H9 (cell line): ENCODE measurements at regions not wholly inside any gene's neighbourhood (a gene's known extent, or its start where the extent isn't known, plus 50 kb on each side); places are given as distances from the start of the nearest gene placed in this dataset.

Experiments used
- DNase-seq: peaks from one replicate; pipeline ENCODE4 v3.0.0-alpha.2; 2017
- H2AFZ ChIP-seq: one replicate; pipeline ENCODE4 v1.6.1; 2013; ENCODE audit warnings: mild to moderate bottlenecking, low read length, control low read depth, moderate library complexity
- H2AK5ac ChIP-seq: 2 replicates; pipeline ENCODE4 v1.6.1; 2013; ENCODE audit warnings: low read length, control low read depth, mixed read lengths; ENCODE audit not compliant: insufficient read length
- H2BK120ac ChIP-seq: one replicate; pipeline ENCODE4 v1.6.1; 2013; ENCODE audit warnings: low read depth, mild to moderate bottlenecking, low read length, control low read depth, inconsistent platforms; ENCODE audit not compliant: poor library complexity, severe bottlenecking
- H2BK12ac ChIP-seq: 2 replicates; pipeline ENCODE4 v1.6.1; 2013; ENCODE audit warnings: low read length, control low read depth, mixed read lengths, low read depth; ENCODE audit not compliant: insufficient read length
- H2BK15ac ChIP-seq: 2 replicates; pipeline ENCODE4 v1.6.1; 2013; ENCODE audit warnings: low read depth, low read length, control low read depth
- H2BK20ac ChIP-seq: one replicate; pipeline ENCODE4 v1.6.1; 2013; ENCODE audit warnings: low read depth, mild to moderate bottlenecking, low read length, control low read depth, inconsistent platforms; ENCODE audit not compliant: poor library complexity, severe bottlenecking
- H2BK5ac ChIP-seq: 2 replicates; pipeline ENCODE4 v1.6.1; 2013; ENCODE audit warnings: low read length, control low read depth, mixed read lengths; ENCODE audit not compliant: insufficient read length
- H3K14ac ChIP-seq: 2 replicates; pipeline ENCODE4 v1.6.1; 2013; ENCODE audit warnings: low read length, control low read depth; ENCODE audit not compliant: insufficient read depth
- H3K18ac ChIP-seq: 2 replicates; pipeline ENCODE4 v1.6.1; 2013; ENCODE audit warnings: low read depth, mild to moderate bottlenecking, mixed read lengths, low read length, control low read depth; ENCODE audit not compliant: insufficient read length
- H3K23ac ChIP-seq: 2 replicates; pipeline ENCODE4 v1.6.1; 2013; ENCODE audit warnings: low read length, control low read depth, mixed read lengths, low read depth; ENCODE audit not compliant: insufficient read length
- H3K23me2 ChIP-seq: 2 replicates; pipeline ENCODE4 v1.6.1; 2013; ENCODE audit warnings: low read depth, mild to moderate bottlenecking, mixed read lengths, low read length, control low read depth; ENCODE audit not compliant: insufficient read length, poor library complexity, severe bottlenecking
- H3K27ac ChIP-seq: 2 replicates; pipeline ENCODE4 v1.5.1; 2013; ENCODE audit warnings: low read length, control low read depth, mixed read lengths, low read depth; ENCODE audit not compliant: insufficient read length
- H3K27me3 ChIP-seq: 2 replicates; pipeline ENCODE4 v1.6.1; 2013; ENCODE audit warnings: low read length, control low read depth, inconsistent platforms; ENCODE audit not compliant: insufficient read depth
- H3K4ac ChIP-seq: 2 replicates; pipeline ENCODE4 v1.6.1; 2013; ENCODE audit warnings: low read depth, mild to moderate bottlenecking, control low read depth, inconsistent platforms, low read length, moderate library complexity
- H3K4me1 ChIP-seq: 2 replicates; pipeline ENCODE4 v1.6.1; 2013; ENCODE audit warnings: low read length, control low read depth, inconsistent platforms; ENCODE audit not compliant: insufficient read depth
- H3K4me2 ChIP-seq: 2 replicates; pipeline ENCODE4 v1.6.1; 2013; ENCODE audit warnings: low read length, control low read depth, mixed read lengths; ENCODE audit not compliant: insufficient read length, insufficient read depth
- H3K56ac ChIP-seq: 2 replicates; pipeline ENCODE4 v1.6.1; 2013; ENCODE audit warnings: low read depth, mild to moderate bottlenecking, mixed read lengths, low read length, control low read depth; ENCODE audit not compliant: insufficient read length
- H3K79me1 ChIP-seq: 2 replicates; pipeline ENCODE4 v1.6.1; 2013; ENCODE audit warnings: low read depth, mild to moderate bottlenecking, moderate library complexity, low read length, control low read depth, inconsistent platforms; ENCODE audit not compliant: insufficient read depth, poor library complexity, severe bottlenecking
- H3K79me2 ChIP-seq: 2 replicates; pipeline ENCODE4 v1.6.1; 2013; ENCODE audit warnings: low read length, control low read depth, inconsistent platforms; ENCODE audit not compliant: insufficient read depth
- H3K9ac ChIP-seq: 2 replicates; pipeline ENCODE4 v1.6.1; 2013; ENCODE audit warnings: low read length, control low read depth, mixed read lengths; ENCODE audit not compliant: insufficient read length; ENCODE audit errors: extremely low read depth
- H3K9me3 ChIP-seq: one replicate; pipeline ENCODE4 v1.6.1; 2013; ENCODE audit warnings: low read depth, low read length, inconsistent platforms; ENCODE audit not compliant: control insufficient read depth
- H3T11ph ChIP-seq: one replicate; pipeline ENCODE4 v1.6.1; 2013; ENCODE audit warnings: mild to moderate bottlenecking, low read length, control low read depth, inconsistent platforms
- H4K20me1 ChIP-seq: one replicate; pipeline ENCODE4 v1.6.1; 2013; ENCODE audit not compliant: control insufficient read depth, insufficient read length, insufficient read depth
- H4K5ac ChIP-seq: 2 replicates; pipeline ENCODE4 v1.6.1; 2013; ENCODE audit warnings: low read depth, mild to moderate bottlenecking, mixed read lengths, low read length, control low read depth; ENCODE audit not compliant: insufficient read length
- H4K8ac ChIP-seq: replicated peaks from 2 replicates; pipeline ENCODE4 v1.6.1; 2013; ENCODE audit warnings: low read length, control low read depth, mixed read lengths, low read depth; ENCODE audit not compliant: insufficient read length
- H4K91ac ChIP-seq: 2 replicates; pipeline ENCODE4 v1.6.1; 2013; ENCODE audit warnings: low read depth, mild to moderate bottlenecking, moderate library complexity, mixed read lengths, low read length, control low read depth; ENCODE audit not compliant: insufficient read length
- H3K27ac Mint-ChIP-seq, 3 experiments: 2 replicates in 2 of 3; 3 replicates in 1 of 3; pipeline ENCODE4 v1.8.0; 2020 to 2021; ENCODE audit warnings: mixed read lengths in 3 of 3, mild to moderate bottlenecking in 1 of 3, moderate library complexity in 1 of 3
- H3K27me3 Mint-ChIP-seq: 2 replicates; pipeline ENCODE4 v1.8.0; 2021; ENCODE audit warnings: low read depth, mild to moderate bottlenecking, moderate library complexity, mixed read lengths
- H3K36me3 Mint-ChIP-seq, 3 experiments: 2 replicates in 2 of 3; 3 replicates in 1 of 3; pipeline ENCODE4 v1.8.0; 2020 to 2021; ENCODE audit warnings: low read depth in 3 of 3, mixed read lengths in 3 of 3; ENCODE audit not compliant: insufficient read depth in 1 of 3
- H3K4me1 Mint-ChIP-seq, 2 experiments: 2 replicates each; pipeline ENCODE4 v1.8.0; 2020; ENCODE audit warnings: mixed read lengths in 2 of 2
- H3K4me3 Mint-ChIP-seq, 2 experiments: 2 replicates in 1 of 2; 3 replicates in 1 of 2; pipeline ENCODE4 v1.8.0; 2020 to 2021; ENCODE audit warnings: mild to moderate bottlenecking in 2 of 2, mixed read lengths in 2 of 2, moderate library complexity in 1 of 2
- H3K9me3 Mint-ChIP-seq, 2 experiments: 2 replicates in 1 of 2; 3 replicates in 1 of 2; pipeline ENCODE4 v1.8.0; 2020; ENCODE audit warnings: mild to moderate bottlenecking in 2 of 2, mixed read lengths in 2 of 2, moderate library complexity in 1 of 2
- CTCF ChIP-seq: fragments of 200-600 bp; sonication (generic); conservative IDR thresholded peaks from 3 replicates; pipeline ENCODE4 v1.8.0; 2021; ENCODE audit warnings: antibody characterized with exemption, mild to moderate bottlenecking
- WGBS: extraction: QIAGEN DNeasy Blood & Tissue Kit; methylation state at CpG from one replicate; pipeline ENCODE4 v1.1.7; 2013; ENCODE audit warnings: missing lambda C conversion rate, low lambda C conversion rate, mixed read lengths; ENCODE audit not compliant: insufficient read length; ENCODE audit errors: extremely low coverage; 5-methylcytosine and 5-hydroxymethylcytosine counted together

GRCh38 chr16:77569406-77569805 is 134.6 kb upstream of the ADAMTS18 start:
- Mint-ChIP-seq H3K27ac (no peak overlapping the region), H3K27me3 (no peaks in the 10 kb centered on the region; the same call in 1 of the 2 replicates), H3K4me3 (no peak overlapping the region), H3K36me3 (no peaks in the 10 kb centered on the region), H3K4me1 (no peaks in the 10 kb centered on the region), H3K9me3 (no peaks in the 10 kb centered on the region)
- Histone ChIP-seq H2BK20ac (no peak overlapping the region), H3K9ac (no peak overlapping the region), H2BK5ac (no peak overlapping the region), H3K9me3 (no peaks in the 10 kb centered on the region), H2BK15ac (no peak overlapping the region), H2BK120ac (no peak overlapping the region), H2AFZ (no peak overlapping the region), H3K14ac (no peak overlapping the region), H3K4me2 (no peak overlapping the region), H4K8ac (no peak overlapping the region), H3T11ph (no peak overlapping the region), H4K20me1 (no peaks in the 10 kb centered on the region), H2AK5ac (no peak overlapping the region), H3K23ac (no peak overlapping the region), H3K23me2 (no peaks in the 10 kb centered on the region), H3K4ac (no peak overlapping the region), H3K27ac (no peak overlapping the region), H3K79me2 (no peaks in the 10 kb centered on the region), H3K18ac (no peak overlapping the region), H4K5ac (no peak overlapping the region), H3K79me1 (no peaks in the 10 kb centered on the region), H3K56ac (no peak overlapping the region), H3K27me3 (no peaks in the 10 kb centered on the region; the same call in 1 of the 2 replicates), H4K91ac (no peak overlapping the region), H2BK12ac (no peak overlapping the region), H3K4me1 (no peaks in the 10 kb centered on the region)
- DNase-seq, result no peak
- no peak for TF ChIP-seq CTCF
- no CpG with 5 or more reads among the region's 5 CpGs for WGBS
